ENCODE measurements at regions not wholly inside any gene's neighbourhood (a gene's known extent, or its start where the extent isn't known, plus 50 kb on each side); places are given as distances from the start of the nearest gene placed in this dataset.

- Histone ChIP-seq H4K20me1 (ENCODE audit: insufficient read depth, low read length) (no peaks in the 10 kb centered on the region), H3K9ac (ENCODE audit: insufficient read depth, low read depth, low read length) (no peak overlapping the region), H3K4me1 (ENCODE audit: insufficient read depth, low read length) (no peaks in the 10 kb centered on the region), H3K4me2 (ENCODE audit: low read depth, low read length) (no peak overlapping the region), H3K4me3 (replicated peaks in 1 of 3; ENCODE audit: insufficient read depth in 1 of 3, low read depth in 2 of 3, low read length in 3 of 3) (no peak overlapping the region), H2AFZ (ENCODE audit: low read length) (no peak overlapping the region), H3K79me2 (ENCODE audit: insufficient read depth, low read length) (no peaks in the 10 kb centered on the region), H3K27me3 (ENCODE audit: control insufficient read depth in 1 of 2, insufficient read depth in 2 of 2, low read length in 2 of 2) (no peaks in the 10 kb centered on the region), H3K36me3 (replicated peaks in 1 of 2; ENCODE audit: control insufficient read depth in 1 of 2, insufficient read depth in 2 of 2, low read length in 2 of 2) (no peaks in the 10 kb centered on the region), H3K27ac (ENCODE audit: extremely low read length, insufficient read depth, low read length) (no peak overlapping the region), H3K9me3 (ENCODE audit: low read length) (peaks cover 21% of the 10 kb centered on the region)
- CTCF ChIA-PET (ENCODE audit: low intra/inter-chr PET ratio, low total read pairs): no interaction called here
- intact Hi-C loops (cut with micrococcal nuclease; ENCODE audit: unreplicated experiment): no loop called here
- FAIRE-seq (no peak), DNase-seq (ENCODE audit: low spot score) (no peak), ATAC-seq (no peak)
- POLR2A ChIA-PET: no interaction called here
- TF ChIP-seq ZNF317 (CRISPR knock-in tag; IDR thresholded peaks at IDR 0.05): peak; percentile 98
- TF ChIP-seq NCOA1 (CRISPR knock-in tag; IDR thresholded peaks at IDR 0.05): no peak
- no TSS peak for BruUV-seq (replicated peaks)
- in situ Hi-C loops (cut with HindIII; ENCODE audit: extremely low pct_ligation_motif_present, low pct_unique_long_range_greater_than_20kb): no loop called here
- 36% methylated on average over 1 of the region's 1 CpG for WGBS (ENCODE audit: low lambda C conversion rate)
Measured at GRCh38 chr2:6704077-6704476, 161.6 kb downstream of the CMPK2 start.

GRCh38 chr2:6721395-6721794 lies 144.3 kb downstream of the CMPK2 start:
- H2AFZ ChIP-seq (ENCODE audit: low read length): no peak overlapping the region
- BruUV-seq (replicated peaks): no TSS peak
- no peak overlapping the region for H3K4me2 ChIP-seq (ENCODE audit: low read depth, low read length)
- H3K9ac ChIP-seq (ENCODE audit: insufficient read depth, low read depth, low read length): no peak overlapping the region
- intact Hi-C loops (cut with micrococcal nuclease; ENCODE audit: unreplicated experiment) (no loop called here), in situ Hi-C loops (cut with HindIII; ENCODE audit: extremely low pct_ligation_motif_present, low pct_unique_long_range_greater_than_20kb) (no loop called here)
- ChIA-PET CTCF (ENCODE audit: low intra/inter-chr PET ratio, low total read pairs) (no interaction called here), POLR2A (no interaction called here)
- no peaks in the 10 kb centered on the region for H3K27me3 ChIP-seq (ENCODE audit: control insufficient read depth in 1 of 2, insufficient read depth in 2 of 2, low read length in 2 of 2)
- H3K4me3 ChIP-seq (replicated peaks in 1 of 3; ENCODE audit: insufficient read depth in 1 of 3, low read depth in 2 of 3, low read length in 3 of 3): no peak overlapping the region
- DNase-seq (ENCODE audit: low spot score) (no peak), FAIRE-seq (no peak), ATAC-seq (no peak)
- H3K9me3 ChIP-seq (ENCODE audit: low read length): no peaks in the 10 kb centered on the region
- no peak overlapping the region for H3K27ac ChIP-seq (ENCODE audit: extremely low read length, insufficient read depth, low read length)
- no peak for TF ChIP-seq PHF8 (CRISPR knock-in tag; IDR thresholded peaks at IDR 0.05)
- no peak for TF ChIP-seq CHD4 (IDR thresholded peaks at IDR 0.05; ENCODE audit: borderline replicate concordance, low read length)
- no peak for TF ChIP-seq MIXL1 (CRISPR knock-in tag; IDR thresholded peaks at IDR 0.05)
- no peak for TF ChIP-seq TEAD3 (CRISPR knock-in tag; optimal IDR thresholded peaks at IDR 0.05; ENCODE audit: borderline replicate concordance)
- no peak for TF ChIP-seq XBP1 (CRISPR knock-in tag; IDR thresholded peaks at IDR 0.05)
- no peak for TF ChIP-seq SALL1 (CRISPR knock-in tag; IDR thresholded peaks at IDR 0.05)
- TF ChIP-seq ZNF773 (CRISPR knock-in tag; IDR thresholded peaks at IDR 0.05; ENCODE audit: borderline replicate concordance): no peak
- no peak for TF ChIP-seq ELF3 (CRISPR knock-in tag; IDR thresholded peaks at IDR 0.05)
- TF ChIP-seq NRL (CRISPR knock-in tag; IDR thresholded peaks at IDR 0.05; ENCODE audit: borderline replicate concordance): no peak
- TF ChIP-seq MAF1 (CRISPR knock-in tag; IDR thresholded peaks at IDR 0.05; ENCODE audit: borderline replicate concordance): no peak
- TF ChIP-seq SIN3A (IDR thresholded peaks at IDR 0.05; ENCODE audit: borderline replicate concordance, low read depth, low read length): no peak
- no peak for TF ChIP-seq ZNF780A (CRISPR knock-in tag; IDR thresholded peaks at IDR 0.05)
- TF ChIP-seq ASH2L (IDR thresholded peaks at IDR 0.05; ENCODE audit: insufficient read length, low read depth, low read length): no peak
- no peak for TF ChIP-seq MIER2 (CRISPR knock-in tag; IDR thresholded peaks at IDR 0.05)
- TF ChIP-seq PRPF4 (IDR thresholded peaks at IDR 0.05; ENCODE audit: low read depth, low read length, poor library complexity, severe bottlenecking): no peak
- TF ChIP-seq, protein P1, sequence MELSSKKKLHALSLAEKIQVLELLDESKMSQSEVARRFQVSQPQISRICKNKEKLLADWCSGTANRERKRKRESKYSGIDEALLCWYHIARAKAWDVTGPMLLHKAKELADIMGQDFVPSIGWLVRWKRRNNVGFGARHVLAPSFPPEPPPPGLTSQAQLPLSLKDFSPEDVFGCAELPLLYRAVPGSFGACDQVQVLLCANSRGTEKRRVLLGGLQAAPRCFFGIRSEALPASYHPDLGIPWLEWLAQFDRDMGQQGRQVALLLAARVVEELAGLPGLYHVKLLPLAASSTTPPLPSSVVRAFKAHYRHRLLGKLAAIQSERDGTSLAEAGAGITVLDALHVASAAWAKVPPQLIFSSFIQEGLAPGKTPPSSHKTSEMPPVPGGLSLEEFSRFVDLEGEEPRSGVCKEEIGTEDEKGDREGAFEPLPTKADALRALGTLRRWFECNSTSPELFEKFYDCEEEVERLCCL (CRISPR knock-in tag; IDR thresholded peaks at IDR 0.05; ENCODE audit: borderline replicate concordance): no peak
- no peak for TF ChIP-seq SIN3B (IDR thresholded peaks at IDR 0.05; ENCODE audit: low read length)
- H3K79me2 ChIP-seq (ENCODE audit: insufficient read depth, low read length): no peaks in the 10 kb centered on the region
- no peaks in the 10 kb centered on the region for H4K20me1 ChIP-seq (ENCODE audit: insufficient read depth, low read length)
- no peaks in the 10 kb centered on the region for H3K4me1 ChIP-seq (ENCODE audit: insufficient read depth, low read length)
- 0% methylated on average over 2 of the region's 2 CpGs for WGBS (ENCODE audit: low lambda C conversion rate)
- no peaks in the 10 kb centered on the region for H3K36me3 ChIP-seq (replicated peaks in 1 of 2; ENCODE audit: control insufficient read depth in 1 of 2, insufficient read depth in 2 of 2, low read length in 2 of 2)

Data from HepG2 (cell line).